SK-N-SH (cell line): ENCODE measurements at regions not wholly inside any gene's neighbourhood (a gene's known extent, or its start where the extent isn't known, plus 50 kb on each side); places are given as distances from the start of the nearest gene placed in this dataset.

Source experiments
- CTCF ChIA-PET: fragments of 300-600, 350-600 bp; formaldehyde crosslinking; extraction: SDS; loops from one replicate; lab custom pipeline; 2021; lab: Yijun Ruan, JAX
- POLR2A ChIA-PET: fragments of 350-600 bp; sonication (Branson Sonifier 250); formaldehyde crosslinking; extraction: SDS; loops from one replicate; lab custom pipeline; 2020; ENCODE audit warnings: antibody characterized with exemption, inconsistent platforms; lab: Yijun Ruan, JAX
- DNase-seq: peaks from one replicate; pipeline ENCODE4 v3.0.0; 2012
- H2AFZ ChIP-seq: fragments of 200-600 bp; sonication (generic); 2 replicates; pipeline ENCODE4 v1.8.1; 2016; ENCODE audit warnings: antibody characterized with exemption, mild to moderate bottlenecking, low read depth
- H3F3A ChIP-seq: fragments of 200-600 bp; sonication (generic); replicated peaks from 2 replicates; pipeline ENCODE3; 2016; ENCODE audit warnings: antibody characterized with exemption, mild to moderate bottlenecking; ENCODE audit not compliant: insufficient read depth
- H3K27ac ChIP-seq, 2 experiments: fragments of 200-500 bp in 1 of 2; fragments of 200-600 bp in 1 of 2; sonication (Bioruptor generic) in 1 of 2; sonication (generic), shearing (Covaris generic) in 1 of 2; 2 replicates each; pipeline versions ENCODE4 v1.5.1 to v1.6.1; 2014 to 2016; ENCODE audit warnings: low read depth in 2 of 2, inconsistent platforms in 1 of 2, low read length in 1 of 2, mild to moderate bottlenecking in 1 of 2, mixed read lengths in 1 of 2
- H3K27me3 ChIP-seq: fragments of 200-600 bp; sonication (generic), shearing (Covaris generic); 2 replicates; pipeline ENCODE4 v1.6.1; 2016; ENCODE audit warnings: mixed run types; ENCODE audit not compliant: insufficient read depth
- H3K36me3 ChIP-seq, 2 experiments: fragments of 200-500 bp in 1 of 2; fragments of 200-600 bp in 1 of 2; sonication (Bioruptor generic) in 1 of 2; sonication (generic) in 1 of 2; replicated peaks in 1 of 2; 2 replicates each; pipeline versions ENCODE3 to v1.5.1; 2014 to 2016; ENCODE audit warnings: low read length in 1 of 2, mild to moderate bottlenecking in 1 of 2; ENCODE audit not compliant: insufficient read depth in 2 of 2, control insufficient read depth in 1 of 2
- H3K4me1 ChIP-seq, 2 experiments: fragments of 200-500 bp in 1 of 2; fragments of 200-600 bp in 1 of 2; sonication (Bioruptor generic) in 1 of 2; sonication (generic), shearing (Covaris generic) in 1 of 2; 2 replicates each; pipeline versions ENCODE4 v1.5.1 to v1.6.1; 2014 to 2016; ENCODE audit warnings: low read depth in 1 of 2, low read length in 1 of 2, mixed run types in 1 of 2; ENCODE audit not compliant: insufficient read depth in 2 of 2, control insufficient read depth in 1 of 2
- H3K4me2 ChIP-seq: fragments of 200-600 bp; sonication (generic), shearing (Covaris generic); 2 replicates; pipeline ENCODE4 v1.6.1; 2017; ENCODE audit warnings: mixed run types
- H3K4me3 ChIP-seq, 2 experiments: fragments of 200-500 bp in 1 of 2; fragments of 200-600 bp in 1 of 2; sonication (Bioruptor generic) in 1 of 2; sonication (generic), shearing (Covaris generic) in 1 of 2; 2 replicates each; pipeline versions ENCODE4 v1.5.1 to v1.8.1; 2014 to 2016; ENCODE audit warnings: low read depth in 2 of 2, inconsistent platforms in 1 of 2, low read length in 1 of 2, mild to moderate bottlenecking in 1 of 2, mixed read lengths in 1 of 2, moderate library complexity in 1 of 2
- H3K79me2 ChIP-seq: fragments of 200-600 bp; sonication (generic); 2 replicates; pipeline ENCODE4 v1.8.1; 2017; ENCODE audit warnings: mild to moderate bottlenecking; ENCODE audit not compliant: insufficient read depth
- H3K9ac ChIP-seq: fragments of 200-600 bp; sonication (generic); 2 replicates; pipeline ENCODE4 v1.6.1; 2017; ENCODE audit warnings: mixed run types
- H3K9me2 ChIP-seq: fragments of 200-600 bp; sonication (generic); 2 replicates; pipeline ENCODE4 v1.6.1; 2017; ENCODE audit warnings: mixed run types
- H3K9me3 ChIP-seq: fragments of 200-600 bp; sonication (generic); 2 replicates; pipeline ENCODE4 v1.6.1; 2017; ENCODE audit warnings: mixed run types, mild to moderate bottlenecking, moderate library complexity
- H4K20me1 ChIP-seq: fragments of 200-600 bp; sonication (generic); 2 replicates; pipeline ENCODE4 v1.6.1; 2017; ENCODE audit warnings: mild to moderate bottlenecking, mixed run types; ENCODE audit not compliant: insufficient read depth
- ELF1 ChIP-seq: IDR thresholded peaks from 2 replicates; pipeline ENCODE4 v1.4.0; 2012
- EZH2phosphoT487 ChIP-seq: fragments of 200-600 bp; sonication (generic); IDR thresholded peaks from 2 replicates; pipeline ENCODE4 v1.6.1; 2017; ENCODE audit warnings: low read depth, mixed run types, mild to moderate bottlenecking, antibody characterized with exemption, moderate library complexity, borderline replicate concordance
- FOXM1 ChIP-seq: IDR thresholded peaks from 2 replicates; pipeline ENCODE4 v1.4.0; 2012; ENCODE audit warnings: low read depth, mild to moderate bottlenecking
- GABPA ChIP-seq: IDR thresholded peaks from 2 replicates; pipeline ENCODE4 v1.4.0; 2012; ENCODE audit warnings: low read depth, mild to moderate bottlenecking
- JUND ChIP-seq: IDR thresholded peaks from 2 replicates; pipeline ENCODE4 v1.4.0; 2012
- MEF2A ChIP-seq: IDR thresholded peaks from 2 replicates; pipeline ENCODE4 v1.4.0; 2012; ENCODE audit warnings: low read depth, borderline replicate concordance
- RAD21 ChIP-seq: IDR thresholded peaks from 2 replicates; pipeline ENCODE4 v1.6.1; 2012; ENCODE audit warnings: mild to moderate bottlenecking, low read length
- RCOR1 ChIP-seq: fragments of 150-350 bp; IDR thresholded peaks from 2 replicates; pipeline ENCODE4 v1.6.1; 2017; ENCODE audit warnings: antibody characterized with exemption, low read length
- RFX5 ChIP-seq: IDR thresholded peaks from 2 replicates; pipeline ENCODE4 v1.6.1; 2012; ENCODE audit warnings: mild to moderate bottlenecking, improper control_type of control experiment, low read length
- TAF1 ChIP-seq: IDR thresholded peaks from 2 replicates; pipeline ENCODE4 v1.6.1; 2012; ENCODE audit warnings: low read depth, mild to moderate bottlenecking, low read length, moderate library complexity, borderline replicate concordance
- TCF12 ChIP-seq: IDR thresholded peaks from 2 replicates; pipeline ENCODE4 v1.4.0; 2012
- TEAD4 ChIP-seq: IDR thresholded peaks from 2 replicates; pipeline ENCODE4 v1.4.0; 2012; ENCODE audit warnings: mild to moderate bottlenecking, borderline replicate concordance; ENCODE audit not compliant: insufficient read depth
- WGBS: methylation state at CpG from one replicate; pipeline ENCODE4 v1.1.6; 2017; ENCODE audit warnings: low lambda C conversion rate; 5-methylcytosine and 5-hydroxymethylcytosine counted together
- TF ChIP-seq, protein P1 (sequence below): fragments of 150-350 bp; IDR thresholded peaks from 2 replicates; pipeline ENCODE4 v1.6.1; 2017; ENCODE audit warnings: antibody characterized with exemption, low read length, low read depth, borderline replicate concordance
- TF ChIP-seq, protein P2 (sequence below): IDR thresholded peaks from 2 replicates; pipeline ENCODE4 v1.4.0; 2012; ENCODE audit warnings: low read depth
- TF ChIP-seq, protein P3 (sequence below): IDR thresholded peaks from 2 replicates; pipeline ENCODE4 v1.4.0; 2012; ENCODE audit warnings: low read depth, borderline replicate concordance

DNA sequence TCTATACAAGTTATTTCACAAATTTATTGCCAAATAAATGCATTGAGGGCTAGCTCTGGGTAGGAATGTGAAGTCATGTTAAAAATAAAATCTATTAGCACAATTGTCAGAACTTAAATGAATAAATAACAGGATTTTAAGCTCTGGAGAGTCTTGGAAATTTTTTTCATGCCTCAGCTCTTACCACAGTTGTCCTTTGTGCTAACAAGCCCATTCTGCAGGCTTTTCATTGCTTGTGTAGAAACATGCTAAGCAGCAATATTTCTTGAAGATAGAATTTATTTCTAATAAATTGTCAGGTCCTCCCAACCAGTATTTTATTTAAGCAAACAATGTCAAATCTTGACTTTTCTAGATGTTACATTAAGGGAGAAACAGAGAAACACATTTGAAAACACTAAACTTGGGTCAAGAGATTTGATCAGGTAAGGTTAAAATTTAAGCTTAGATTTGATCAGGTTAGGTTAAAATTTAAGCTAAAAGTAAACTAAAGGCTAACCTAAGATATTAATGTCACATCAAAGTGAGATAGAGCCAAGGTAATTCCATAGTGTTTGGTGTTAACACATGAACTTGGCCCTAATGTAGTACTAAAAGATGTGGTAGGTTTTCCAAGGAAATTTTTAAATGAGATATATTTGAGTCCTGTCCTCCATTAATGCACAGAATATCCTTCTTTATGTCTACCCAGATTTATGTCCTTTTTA is 179.1 kb upstream of the IL1RAPL1 start:
- no peaks in the 10 kb centered on the region for H3K36me3 ChIP-seq
- POLR2A ChIA-PET, result no interaction called here
- H3K4me2 ChIP-seq, result no peak overlapping the region
- no peaks in the 10 kb centered on the region for H3K4me1 ChIP-seq
- TF ChIP-seq RAD21 (no peak), GABPA (no peak), ELF1 (no peak), EZH2phosphoT487 (no peak), RFX5 (no peak), TEAD4 (no peak)
- TF ChIP-seq, protein P1, sequence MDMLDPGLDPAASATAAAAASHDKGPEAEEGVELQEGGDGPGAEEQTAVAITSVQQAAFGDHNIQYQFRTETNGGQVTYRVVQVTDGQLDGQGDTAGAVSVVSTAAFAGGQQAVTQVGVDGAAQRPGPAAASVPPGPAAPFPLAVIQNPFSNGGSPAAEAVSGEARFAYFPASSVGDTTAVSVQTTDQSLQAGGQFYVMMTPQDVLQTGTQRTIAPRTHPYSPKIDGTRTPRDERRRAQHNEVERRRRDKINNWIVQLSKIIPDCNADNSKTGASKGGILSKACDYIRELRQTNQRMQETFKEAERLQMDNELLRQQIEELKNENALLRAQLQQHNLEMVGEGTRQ, result no peak
- no peak overlapping the region for H3K9ac ChIP-seq
- no peaks in the 10 kb centered on the region for H4K20me1 ChIP-seq
- CTCF ChIA-PET, result no interaction called here
- no peaks in the 10 kb centered on the region for H3F3A ChIP-seq
- no peaks in the 10 kb centered on the region for H3K27me3 ChIP-seq
- H3K9me2 ChIP-seq, result no peaks in the 10 kb centered on the region
- H3K79me2 ChIP-seq, result no peaks in the 10 kb centered on the region
- H3K27ac ChIP-seq, result no peak overlapping the region
- H2AFZ ChIP-seq, result no peak overlapping the region
- no peaks in the 10 kb centered on the region; the same call in 1 of the 2 replicates for H3K9me3 ChIP-seq
- H3K4me3 ChIP-seq, result no peak overlapping the region
- DNase-seq, result no peak

DNA sequence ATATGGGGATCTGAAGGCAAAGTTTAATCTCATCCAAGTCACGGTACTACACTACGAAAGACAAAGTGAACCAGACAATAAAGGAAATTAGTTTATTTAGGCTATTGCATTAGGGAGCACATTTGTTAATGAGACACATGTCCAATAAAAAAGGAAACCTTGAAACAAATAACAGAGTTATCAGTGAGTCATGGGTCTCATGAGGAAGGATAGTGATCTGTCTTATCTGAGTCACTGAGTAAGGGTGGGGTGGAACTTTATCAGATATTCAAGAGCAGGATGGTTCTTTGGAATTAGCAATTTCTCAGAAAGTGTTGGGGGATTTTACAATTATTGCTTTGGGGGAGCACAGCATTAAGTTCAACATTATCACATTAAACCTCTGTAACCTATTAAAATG is 188.9 kb upstream of the IL1RAPL1 start:
- H3K27me3 ChIP-seq, result no peaks in the 10 kb centered on the region
- no peaks in the 10 kb centered on the region for H3K9me2 ChIP-seq
- H3K9ac ChIP-seq, result no peak overlapping the region
- CTCF ChIA-PET, result no interaction called here
- H3F3A ChIP-seq, result no peaks in the 10 kb centered on the region
- no peaks in the 10 kb centered on the region for H3K79me2 ChIP-seq
- no peaks in the 10 kb centered on the region for H4K20me1 ChIP-seq
- no peaks in the 10 kb centered on the region for H3K4me1 ChIP-seq
- no peaks in the 10 kb centered on the region for H3K36me3 ChIP-seq
- WGBS, result 2% methylated on average over 2 of the region's 2 CpGs
- no peaks in the 10 kb centered on the region for H3K9me3 ChIP-seq
- no peak overlapping the region for H3K4me3 ChIP-seq
- H3K4me2 ChIP-seq, result no peak overlapping the region
- no peak overlapping the region for H3K27ac ChIP-seq
- POLR2A ChIA-PET, result no interaction called here
- H2AFZ ChIP-seq, result no peak overlapping the region
- TF ChIP-seq TAF1, result no peak
- DNase-seq, result no peak

DNA sequence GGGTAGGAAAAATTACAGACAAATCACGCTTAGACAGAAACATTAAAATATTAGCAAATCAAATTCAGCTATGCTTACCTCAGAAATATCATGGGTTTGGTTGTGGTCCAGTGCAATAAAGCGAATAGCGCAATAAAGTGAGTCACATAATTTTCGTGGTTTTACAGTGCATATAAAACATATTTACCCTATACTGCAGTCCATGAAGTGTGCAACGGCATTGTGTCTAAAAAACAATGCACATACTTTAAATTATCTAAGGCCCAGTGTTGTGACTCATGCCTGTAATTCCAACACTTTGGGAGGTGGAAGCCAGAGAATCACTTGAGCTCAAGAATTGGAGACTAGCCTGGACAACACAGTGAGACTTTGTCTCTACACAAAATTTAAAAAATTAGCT is 195.7 kb upstream of the IL1RAPL1 start:
- no peak overlapping the region for H3K27ac ChIP-seq
- H3K4me1 ChIP-seq, result no peaks in the 10 kb centered on the region
- H3K4me3 ChIP-seq, result no peak overlapping the region
- no peaks in the 10 kb centered on the region for H3K9me2 ChIP-seq
- H3K9me3 ChIP-seq, result no peaks in the 10 kb centered on the region
- WGBS, result 19% methylated on average over 5 of the region's 5 CpGs
- H3K27me3 ChIP-seq, result no peaks in the 10 kb centered on the region
- ChIA-PET POLR2A (no interaction called here), CTCF (no interaction called here)
- no peaks in the 10 kb centered on the region for H3K79me2 ChIP-seq
- no peak for DNase-seq
- no peaks in the 10 kb centered on the region for H3K36me3 ChIP-seq
- H4K20me1 ChIP-seq, result no peaks in the 10 kb centered on the region
- TF ChIP-seq, protein P2, sequence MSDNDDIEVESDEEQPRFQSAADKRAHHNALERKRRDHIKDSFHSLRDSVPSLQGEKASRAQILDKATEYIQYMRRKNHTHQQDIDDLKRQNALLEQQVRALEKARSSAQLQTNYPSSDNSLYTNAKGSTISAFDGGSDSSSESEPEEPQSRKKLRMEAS, result no peak
- no peak for TF ChIP-seq MEF2A
- no peak for TF ChIP-seq JUND
- TF ChIP-seq FOXM1, result no peak
- TF ChIP-seq RCOR1, result no peak
- TF ChIP-seq, protein P3, sequence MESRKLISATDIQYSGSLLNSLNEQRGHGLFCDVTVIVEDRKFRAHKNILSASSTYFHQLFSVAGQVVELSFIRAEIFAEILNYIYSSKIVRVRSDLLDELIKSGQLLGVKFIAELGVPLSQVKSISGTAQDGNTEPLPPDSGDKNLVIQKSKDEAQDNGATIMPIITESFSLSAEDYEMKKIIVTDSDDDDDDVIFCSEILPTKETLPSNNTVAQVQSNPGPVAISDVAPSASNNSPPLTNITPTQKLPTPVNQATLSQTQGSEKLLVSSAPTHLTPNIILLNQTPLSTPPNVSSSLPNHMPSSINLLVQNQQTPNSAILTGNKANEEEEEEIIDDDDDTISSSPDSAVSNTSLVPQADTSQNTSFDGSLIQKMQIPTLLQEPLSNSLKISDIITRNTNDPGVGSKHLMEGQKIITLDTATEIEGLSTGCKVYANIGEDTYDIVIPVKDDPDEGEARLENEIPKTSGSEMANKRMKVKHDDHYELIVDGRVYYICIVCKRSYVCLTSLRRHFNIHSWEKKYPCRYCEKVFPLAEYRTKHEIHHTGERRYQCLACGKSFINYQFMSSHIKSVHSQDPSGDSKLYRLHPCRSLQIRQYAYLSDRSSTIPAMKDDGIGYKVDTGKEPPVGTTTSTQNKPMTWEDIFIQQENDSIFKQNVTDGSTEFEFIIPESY, result no peak
- no peak for TF ChIP-seq TAF1
- no peak for TF ChIP-seq TCF12
- H3F3A ChIP-seq, result no peaks in the 10 kb centered on the region
- H3K4me2 ChIP-seq, result no peak overlapping the region
- no peak overlapping the region for H2AFZ ChIP-seq
- no peak overlapping the region for H3K9ac ChIP-seq
